Esophagus muscularis mucosa (tissue), 4 donors: ENCODE measurements at regions not wholly inside any gene's neighbourhood (a gene's known extent, or its start where the extent isn't known, plus 50 kb on each side); places are given as distances from the start of the nearest gene placed in this dataset.

ENCODE experiments used
- EP300 ChIP-seq: sonication (generic); formaldehyde crosslinking; IDR thresholded peaks from one replicate; pipeline ENCODE4 v1.6.1; 2017; ENCODE audit warnings: antibody characterized with exemption
- POLR2A ChIP-seq: fragments of 450-650 bp; IDR thresholded peaks from one replicate; pipeline ENCODE4 v1.6.1; 2017; ENCODE audit warnings: antibody characterized with exemption, moderate library complexity, mild to moderate bottlenecking, low read depth
- POLR2AphosphoS5 ChIP-seq, 2 donors: sonication (generic); formaldehyde crosslinking; IDR thresholded peaks; one replicate each; pipeline ENCODE4 v1.6.1; 2017; ENCODE audit warnings: antibody characterized with exemption in 2 of 2
- TF ChIP-seq, protein P1 (sequence below), 3 experiments: fragments of 200-600 bp in 2 of 3; fragments of 450-650 bp in 1 of 3; sonication (generic) in 2 of 3; IDR thresholded peaks; one replicate each; pipeline ENCODE4 v1.5.1; 2017 to 2019; ENCODE audit warnings: antibody characterized with exemption in 3 of 3, mild to moderate bottlenecking in 2 of 3, moderate library complexity in 1 of 3

DNA sequence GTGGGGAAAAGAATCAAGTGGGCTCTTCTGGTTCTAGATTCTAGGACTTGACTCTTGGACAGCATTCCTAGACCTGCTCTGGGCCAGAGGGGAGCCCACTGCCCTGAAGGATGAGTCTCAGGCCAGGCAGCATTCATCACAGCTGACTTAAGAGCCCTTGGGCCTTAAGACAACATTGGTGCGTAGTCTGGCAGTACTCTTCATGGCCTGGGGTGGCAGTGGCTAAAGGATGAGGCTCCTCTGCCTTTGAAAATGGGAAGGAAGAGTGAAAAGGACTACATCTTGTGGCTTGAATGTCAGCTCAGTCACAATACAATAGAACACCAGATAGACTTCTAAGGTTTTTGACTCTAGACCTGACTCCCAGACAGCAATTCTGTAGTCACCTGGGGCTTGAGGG, 1415.1 kb upstream of the PRMT6 start:
- no peak for TF ChIP-seq POLR2A
- TF ChIP-seq, protein P1, sequence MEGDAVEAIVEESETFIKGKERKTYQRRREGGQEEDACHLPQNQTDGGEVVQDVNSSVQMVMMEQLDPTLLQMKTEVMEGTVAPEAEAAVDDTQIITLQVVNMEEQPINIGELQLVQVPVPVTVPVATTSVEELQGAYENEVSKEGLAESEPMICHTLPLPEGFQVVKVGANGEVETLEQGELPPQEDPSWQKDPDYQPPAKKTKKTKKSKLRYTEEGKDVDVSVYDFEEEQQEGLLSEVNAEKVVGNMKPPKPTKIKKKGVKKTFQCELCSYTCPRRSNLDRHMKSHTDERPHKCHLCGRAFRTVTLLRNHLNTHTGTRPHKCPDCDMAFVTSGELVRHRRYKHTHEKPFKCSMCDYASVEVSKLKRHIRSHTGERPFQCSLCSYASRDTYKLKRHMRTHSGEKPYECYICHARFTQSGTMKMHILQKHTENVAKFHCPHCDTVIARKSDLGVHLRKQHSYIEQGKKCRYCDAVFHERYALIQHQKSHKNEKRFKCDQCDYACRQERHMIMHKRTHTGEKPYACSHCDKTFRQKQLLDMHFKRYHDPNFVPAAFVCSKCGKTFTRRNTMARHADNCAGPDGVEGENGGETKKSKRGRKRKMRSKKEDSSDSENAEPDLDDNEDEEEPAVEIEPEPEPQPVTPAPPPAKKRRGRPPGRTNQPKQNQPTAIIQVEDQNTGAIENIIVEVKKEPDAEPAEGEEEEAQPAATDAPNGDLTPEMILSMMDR (IDR thresholded peaks at IDR 0.05): no peak
- TF ChIP-seq EP300: no peak
- no peak for TF ChIP-seq POLR2AphosphoS5 (IDR thresholded peaks at IDR 0.05)
